Ishikawa (cell line): ENCODE measurements at regions not wholly inside any gene's neighbourhood (a gene's known extent, or its start where the extent isn't known, plus 50 kb on each side); places are given as distances from the start of the nearest gene placed in this dataset.

Experiments
- CEBPB ChIP-seq: IDR thresholded peaks from 2 replicates; pipeline ENCODE4 v1.6.1; 2012
- CREB1 ChIP-seq: IDR thresholded peaks from 2 replicates; pipeline ENCODE4 v1.6.1; 2012; ENCODE audit warnings: low read depth
- EGR1 ChIP-seq: IDR thresholded peaks from 2 replicates; pipeline ENCODE4 v1.6.1; 2012
- EP300 ChIP-seq: IDR thresholded peaks from 2 replicates; pipeline ENCODE4 v1.6.1; 2012; ENCODE audit warnings: borderline replicate concordance
- FOXM1 ChIP-seq: IDR thresholded peaks from 2 replicates; pipeline ENCODE4 v1.6.1; 2012; ENCODE audit warnings: low read depth, borderline replicate concordance
- NFIC ChIP-seq: IDR thresholded peaks from 2 replicates; pipeline ENCODE4 v1.6.1; 2012
- RAD21 ChIP-seq: IDR thresholded peaks from 2 replicates; pipeline ENCODE4 v1.6.1; 2012; ENCODE audit warnings: low read depth
- TAF1 ChIP-seq: IDR thresholded peaks from 2 replicates; pipeline ENCODE4 v1.6.1; 2012; ENCODE audit warnings: low read depth, mild to moderate bottlenecking
- TCF12 ChIP-seq: IDR thresholded peaks from 2 replicates; pipeline ENCODE4 v1.6.1; 2012; ENCODE audit warnings: low read depth
- TEAD4 ChIP-seq: IDR thresholded peaks from 2 replicates; pipeline ENCODE4 v1.6.1; 2012
- ZBTB7A ChIP-seq: IDR thresholded peaks from 2 replicates; pipeline ENCODE4 v1.6.1; 2012; ENCODE audit warnings: low read depth
- TF ChIP-seq, protein P1 (sequence below): IDR thresholded peaks from 2 replicates; pipeline ENCODE4 v1.6.1; 2012
- TF ChIP-seq, protein P2 (sequence below): IDR thresholded peaks from 2 replicates; pipeline ENCODE4 v1.6.1; 2012; ENCODE audit warnings: low read depth, mild to moderate bottlenecking
- TF ChIP-seq, protein P3 (sequence below): IDR thresholded peaks from 2 replicates; pipeline ENCODE4 v1.6.1; 2012

DNA sequence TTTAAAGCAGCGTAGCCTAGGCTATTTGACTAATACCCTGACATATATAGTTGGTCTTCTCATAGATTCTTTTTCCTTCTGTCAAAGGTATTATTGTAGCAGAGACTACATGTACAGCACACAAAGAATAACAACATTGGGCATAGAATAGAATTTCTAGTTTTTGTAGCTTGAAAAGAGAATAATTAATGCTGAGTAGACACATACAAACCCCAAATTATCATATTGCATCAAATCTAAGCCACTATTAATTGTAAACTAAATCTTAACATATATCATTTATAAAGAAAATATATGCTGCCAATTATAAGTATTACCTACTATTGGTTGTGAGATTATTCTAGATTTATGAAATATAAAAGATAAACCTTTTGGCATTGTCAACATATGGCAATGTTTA, 574.5 kb downstream of the SLCO4C1 start:
- TF ChIP-seq TEAD4 = no peak
- TF ChIP-seq, protein P1, sequence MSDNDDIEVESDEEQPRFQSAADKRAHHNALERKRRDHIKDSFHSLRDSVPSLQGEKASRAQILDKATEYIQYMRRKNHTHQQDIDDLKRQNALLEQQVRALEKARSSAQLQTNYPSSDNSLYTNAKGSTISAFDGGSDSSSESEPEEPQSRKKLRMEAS = no peak
- TF ChIP-seq TAF1 = no peak
- TF ChIP-seq, protein P2, sequence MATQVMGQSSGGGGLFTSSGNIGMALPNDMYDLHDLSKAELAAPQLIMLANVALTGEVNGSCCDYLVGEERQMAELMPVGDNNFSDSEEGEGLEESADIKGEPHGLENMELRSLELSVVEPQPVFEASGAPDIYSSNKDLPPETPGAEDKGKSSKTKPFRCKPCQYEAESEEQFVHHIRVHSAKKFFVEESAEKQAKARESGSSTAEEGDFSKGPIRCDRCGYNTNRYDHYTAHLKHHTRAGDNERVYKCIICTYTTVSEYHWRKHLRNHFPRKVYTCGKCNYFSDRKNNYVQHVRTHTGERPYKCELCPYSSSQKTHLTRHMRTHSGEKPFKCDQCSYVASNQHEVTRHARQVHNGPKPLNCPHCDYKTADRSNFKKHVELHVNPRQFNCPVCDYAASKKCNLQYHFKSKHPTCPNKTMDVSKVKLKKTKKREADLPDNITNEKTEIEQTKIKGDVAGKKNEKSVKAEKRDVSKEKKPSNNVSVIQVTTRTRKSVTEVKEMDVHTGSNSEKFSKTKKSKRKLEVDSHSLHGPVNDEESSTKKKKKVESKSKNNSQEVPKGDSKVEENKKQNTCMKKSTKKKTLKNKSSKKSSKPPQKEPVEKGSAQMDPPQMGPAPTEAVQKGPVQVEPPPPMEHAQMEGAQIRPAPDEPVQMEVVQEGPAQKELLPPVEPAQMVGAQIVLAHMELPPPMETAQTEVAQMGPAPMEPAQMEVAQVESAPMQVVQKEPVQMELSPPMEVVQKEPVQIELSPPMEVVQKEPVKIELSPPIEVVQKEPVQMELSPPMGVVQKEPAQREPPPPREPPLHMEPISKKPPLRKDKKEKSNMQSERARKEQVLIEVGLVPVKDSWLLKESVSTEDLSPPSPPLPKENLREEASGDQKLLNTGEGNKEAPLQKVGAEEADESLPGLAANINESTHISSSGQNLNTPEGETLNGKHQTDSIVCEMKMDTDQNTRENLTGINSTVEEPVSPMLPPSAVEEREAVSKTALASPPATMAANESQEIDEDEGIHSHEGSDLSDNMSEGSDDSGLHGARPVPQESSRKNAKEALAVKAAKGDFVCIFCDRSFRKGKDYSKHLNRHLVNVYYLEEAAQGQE = no peak
- no peak for TF ChIP-seq ZBTB7A
- TF ChIP-seq NFIC = no peak
- no peak for TF ChIP-seq EGR1
- TF ChIP-seq TCF12 = no peak
- no peak for TF ChIP-seq EP300
- TF ChIP-seq, protein P3, sequence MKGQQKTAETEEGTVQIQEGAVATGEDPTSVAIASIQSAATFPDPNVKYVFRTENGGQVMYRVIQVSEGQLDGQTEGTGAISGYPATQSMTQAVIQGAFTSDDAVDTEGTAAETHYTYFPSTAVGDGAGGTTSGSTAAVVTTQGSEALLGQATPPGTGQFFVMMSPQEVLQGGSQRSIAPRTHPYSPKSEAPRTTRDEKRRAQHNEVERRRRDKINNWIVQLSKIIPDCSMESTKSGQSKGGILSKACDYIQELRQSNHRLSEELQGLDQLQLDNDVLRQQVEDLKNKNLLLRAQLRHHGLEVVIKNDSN = no peak
- TF ChIP-seq CEBPB = no peak
- no peak for TF ChIP-seq RAD21
- TF ChIP-seq CREB1 = no peak
- TF ChIP-seq FOXM1 = no peak
